ENCODE measurements at regions not wholly inside any gene's neighbourhood (a gene's known extent, or its start where the extent isn't known, plus 50 kb on each side); places are given as distances from the start of the nearest gene placed in this dataset.

DNA sequence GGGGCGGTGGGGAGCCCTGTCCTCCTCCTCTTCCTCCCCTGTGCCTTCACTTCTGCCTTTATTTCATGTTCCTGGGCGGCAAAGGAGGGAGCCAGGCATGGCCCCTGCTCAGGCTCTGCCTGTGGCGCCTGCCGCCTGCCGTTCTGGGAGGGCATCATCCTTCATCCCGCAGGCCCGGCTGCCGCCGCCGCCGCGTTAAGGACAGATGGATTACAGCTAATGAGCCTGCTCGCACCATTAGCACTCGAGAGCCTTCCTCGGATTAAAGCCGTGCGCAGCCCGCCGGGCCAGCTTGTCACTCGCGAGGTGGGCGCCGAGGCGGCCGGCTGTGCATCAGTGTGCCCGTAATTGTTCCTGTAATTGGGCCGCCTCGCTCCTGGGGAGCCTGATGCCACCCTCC, 127.7 kb upstream of the GSE1 start:
- TF ChIP-seq, protein P1, sequence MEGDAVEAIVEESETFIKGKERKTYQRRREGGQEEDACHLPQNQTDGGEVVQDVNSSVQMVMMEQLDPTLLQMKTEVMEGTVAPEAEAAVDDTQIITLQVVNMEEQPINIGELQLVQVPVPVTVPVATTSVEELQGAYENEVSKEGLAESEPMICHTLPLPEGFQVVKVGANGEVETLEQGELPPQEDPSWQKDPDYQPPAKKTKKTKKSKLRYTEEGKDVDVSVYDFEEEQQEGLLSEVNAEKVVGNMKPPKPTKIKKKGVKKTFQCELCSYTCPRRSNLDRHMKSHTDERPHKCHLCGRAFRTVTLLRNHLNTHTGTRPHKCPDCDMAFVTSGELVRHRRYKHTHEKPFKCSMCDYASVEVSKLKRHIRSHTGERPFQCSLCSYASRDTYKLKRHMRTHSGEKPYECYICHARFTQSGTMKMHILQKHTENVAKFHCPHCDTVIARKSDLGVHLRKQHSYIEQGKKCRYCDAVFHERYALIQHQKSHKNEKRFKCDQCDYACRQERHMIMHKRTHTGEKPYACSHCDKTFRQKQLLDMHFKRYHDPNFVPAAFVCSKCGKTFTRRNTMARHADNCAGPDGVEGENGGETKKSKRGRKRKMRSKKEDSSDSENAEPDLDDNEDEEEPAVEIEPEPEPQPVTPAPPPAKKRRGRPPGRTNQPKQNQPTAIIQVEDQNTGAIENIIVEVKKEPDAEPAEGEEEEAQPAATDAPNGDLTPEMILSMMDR (IDR thresholded peaks at IDR 0.05): no peak
- no peak for TF ChIP-seq POLR2A (IDR thresholded peaks at IDR 0.05)

Data from body of pancreas (tissue), 4 donors.